Mucosa of descending colon (tissue), 3 donors: ENCODE measurements at regions not wholly inside any gene's neighbourhood (a gene's known extent, or its start where the extent isn't known, plus 50 kb on each side); places are given as distances from the start of the nearest gene placed in this dataset.

Experiments used
- ATAC-seq: fragments of 200-7000 bp; cut with Tn5 transposase; one replicate; pipeline ENCODE4 v1.9.1; 2020; ENCODE audit warnings: mild to moderate bottlenecking, moderate library complexity
- DNase-seq, 3 donors: peaks; one replicate each; pipeline ENCODE4 v3.0.0-alpha.2; 2020
- H3K36me3 ChIP-seq: fragments of 200-600 bp; one replicate; pipeline ENCODE4 v1.8.0; 2021; ENCODE audit warnings: low read depth, mild to moderate bottlenecking
- H3K4me1 ChIP-seq: fragments of 200-600 bp; one replicate; pipeline ENCODE4 v1.8.0; 2021; ENCODE audit warnings: low read depth, mild to moderate bottlenecking
- H3K4me3 ChIP-seq: fragments of 200-600 bp; one replicate; pipeline ENCODE4 v1.8.0; 2021; ENCODE audit warnings: mild to moderate bottlenecking
- H3K9me3 ChIP-seq: fragments of 200-600 bp; one replicate; pipeline ENCODE4 v1.8.0; 2021; ENCODE audit warnings: mild to moderate bottlenecking
- intact Hi-C, 2 donors: fragments of 100-400 bp; cut with DNase I in 1 of 2; cut with micrococcal nuclease in 1 of 2; formaldehyde crosslinking; loops; one replicate each; pipeline versions ENCODE4 v1.11.0 to v1.11.1; 2022; cut with DNase I, micrococcal nuclease
- TF ChIP-seq, protein P1 (sequence below): fragments of 200-600 bp; IDR thresholded peaks from one replicate; pipeline ENCODE4 v1.8.0; 2022; ENCODE audit warnings: antibody characterized with exemption, mild to moderate bottlenecking
- donor health status: DM: no; HTN: no; CAD: no; lungs with moderate emphysema.
- donor health status: DM: no; HTN: no; CAD: no.
- donor health status: DM: no; HTN: yes; CAD: no.

DNA sequence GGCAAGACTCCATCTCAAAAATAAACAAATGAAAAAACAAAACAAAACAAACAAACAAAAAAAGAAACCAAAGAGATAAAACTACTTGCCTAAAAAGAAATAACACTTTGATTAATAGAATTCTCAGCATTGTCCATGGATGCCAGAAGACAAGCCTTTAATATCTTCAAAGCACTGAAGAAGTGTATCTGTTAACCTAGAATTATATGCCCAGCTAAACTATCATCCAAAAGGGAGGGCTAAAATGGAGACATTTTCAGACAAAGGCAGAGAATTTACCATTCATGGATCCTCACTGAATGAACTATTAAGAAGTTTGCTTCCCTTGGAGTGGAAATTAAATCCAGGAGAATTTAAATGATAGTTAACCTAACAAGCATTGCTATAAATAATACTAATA, 130.1 kb upstream of the SEC14L1 start:
- no peak for ATAC-seq
- TF ChIP-seq, protein P1, sequence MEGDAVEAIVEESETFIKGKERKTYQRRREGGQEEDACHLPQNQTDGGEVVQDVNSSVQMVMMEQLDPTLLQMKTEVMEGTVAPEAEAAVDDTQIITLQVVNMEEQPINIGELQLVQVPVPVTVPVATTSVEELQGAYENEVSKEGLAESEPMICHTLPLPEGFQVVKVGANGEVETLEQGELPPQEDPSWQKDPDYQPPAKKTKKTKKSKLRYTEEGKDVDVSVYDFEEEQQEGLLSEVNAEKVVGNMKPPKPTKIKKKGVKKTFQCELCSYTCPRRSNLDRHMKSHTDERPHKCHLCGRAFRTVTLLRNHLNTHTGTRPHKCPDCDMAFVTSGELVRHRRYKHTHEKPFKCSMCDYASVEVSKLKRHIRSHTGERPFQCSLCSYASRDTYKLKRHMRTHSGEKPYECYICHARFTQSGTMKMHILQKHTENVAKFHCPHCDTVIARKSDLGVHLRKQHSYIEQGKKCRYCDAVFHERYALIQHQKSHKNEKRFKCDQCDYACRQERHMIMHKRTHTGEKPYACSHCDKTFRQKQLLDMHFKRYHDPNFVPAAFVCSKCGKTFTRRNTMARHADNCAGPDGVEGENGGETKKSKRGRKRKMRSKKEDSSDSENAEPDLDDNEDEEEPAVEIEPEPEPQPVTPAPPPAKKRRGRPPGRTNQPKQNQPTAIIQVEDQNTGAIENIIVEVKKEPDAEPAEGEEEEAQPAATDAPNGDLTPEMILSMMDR: no peak
- DNase-seq: no peak
- no peak overlapping the region for H3K4me3 ChIP-seq
- intact Hi-C loops: no loop called here
- H3K9me3 ChIP-seq: no peaks in the 10 kb centered on the region
- H3K4me1 ChIP-seq: no peaks in the 10 kb centered on the region
- H3K36me3 ChIP-seq: no peaks in the 10 kb centered on the region

DNA sequence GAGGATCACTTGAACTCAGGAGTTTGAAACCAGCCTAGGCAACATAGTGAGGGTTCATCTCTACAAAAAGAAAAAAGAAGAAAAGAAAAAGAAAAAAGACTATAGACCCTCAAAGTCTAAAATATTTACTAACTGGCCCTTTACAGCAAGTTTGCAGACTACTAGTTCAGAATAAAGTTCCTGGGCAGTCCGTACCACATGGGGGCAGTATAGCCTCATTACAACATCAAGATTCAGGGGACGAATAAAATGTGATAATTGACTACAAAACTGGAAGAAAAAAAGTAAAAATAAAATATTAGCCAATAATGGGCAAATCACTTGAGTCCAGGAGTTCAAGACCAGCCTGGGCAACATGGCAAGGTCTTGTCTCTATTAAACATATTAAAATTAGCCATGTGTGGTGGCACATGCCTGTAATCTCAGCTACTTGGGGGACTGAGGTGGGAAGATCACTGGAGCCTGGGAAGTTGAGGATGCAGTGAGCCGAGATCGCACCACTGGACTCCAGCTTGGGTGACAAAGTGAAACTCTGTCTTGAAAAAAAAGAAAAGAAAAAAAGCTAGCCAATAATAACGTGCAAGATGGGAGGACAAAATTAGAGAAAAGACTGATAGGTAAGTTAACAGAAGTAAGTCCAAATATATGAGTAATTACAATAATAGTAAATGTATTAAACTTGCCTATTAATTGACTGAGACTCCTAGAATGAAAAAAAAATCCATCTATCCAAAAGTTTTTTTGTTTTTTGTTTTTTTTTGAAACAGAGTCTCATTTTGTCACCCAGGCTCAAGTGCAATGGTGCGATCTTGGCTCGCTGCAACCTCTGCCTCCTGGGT, 129.4 kb upstream of the SEC14L1 start:
- ATAC-seq: no peak
- intact Hi-C loops: no loop called here
- Histone ChIP-seq H3K9me3 (no peaks in the 10 kb centered on the region), H3K36me3 (no peaks in the 10 kb centered on the region), H3K4me3 (no peak overlapping the region), H3K4me1 (no peaks in the 10 kb centered on the region)
- peak in 1 of 3 donors; percentile 80 for DNase-seq
- TF ChIP-seq, protein P1: peak; percentile 20

DNA sequence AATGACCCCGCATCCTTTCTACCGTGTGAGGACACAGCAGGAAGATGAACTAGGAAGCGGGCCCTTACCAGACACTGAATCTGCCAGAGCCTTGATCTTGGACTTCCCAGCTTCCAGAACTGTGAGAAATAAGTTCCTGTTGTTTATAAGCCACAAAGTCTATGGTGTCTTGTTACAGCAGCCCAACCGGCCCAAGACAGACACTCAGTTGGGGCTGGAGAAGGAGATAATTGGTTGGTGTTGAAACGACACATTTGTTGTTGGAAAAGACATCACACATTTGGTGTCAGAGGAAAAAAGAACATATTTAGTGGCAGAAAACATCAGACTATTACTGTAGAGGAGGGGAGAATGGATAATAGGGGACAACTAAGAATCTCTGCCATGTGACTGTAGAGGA, 122.3 kb upstream of the SEC14L1 start:
- H3K9me3 ChIP-seq: no peaks in the 10 kb centered on the region
- no peak overlapping the region for H3K4me3 ChIP-seq
- intact Hi-C loops: no loop called here
- TF ChIP-seq, protein P1: no peak
- no peaks in the 10 kb centered on the region for H3K4me1 ChIP-seq
- ATAC-seq: no peak
- no peak for DNase-seq
- H3K36me3 ChIP-seq: no peaks in the 10 kb centered on the region

DNA sequence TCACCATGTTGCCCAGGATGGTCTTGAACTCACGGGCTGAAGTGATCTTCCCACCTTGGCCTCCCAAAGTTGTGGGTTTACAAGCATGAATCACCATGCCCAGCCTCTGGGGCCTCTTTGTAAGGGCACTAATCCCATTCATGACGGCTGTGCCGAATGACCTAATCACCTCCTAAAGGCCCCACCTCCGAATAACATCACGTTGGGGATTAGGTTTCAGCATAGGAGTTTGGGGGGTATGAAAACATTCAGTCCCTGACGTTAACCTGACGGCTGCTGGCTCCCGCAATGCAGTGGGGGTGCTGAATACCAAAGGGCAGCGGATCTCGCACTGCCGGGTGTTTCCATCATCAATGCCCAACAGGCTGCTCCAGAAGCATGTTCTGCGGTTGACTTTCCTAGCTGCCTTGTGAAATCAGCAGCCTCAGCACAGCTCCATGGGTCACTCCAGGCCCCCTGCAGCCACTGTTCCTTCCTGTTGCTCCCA, 120.8 kb upstream of the SEC14L1 start:
- TF ChIP-seq, protein P1: no peak
- H3K4me3 ChIP-seq: no peak overlapping the region
- H3K4me1 ChIP-seq: no peaks in the 10 kb centered on the region
- ATAC-seq (no peak), DNase-seq (no peak)
- no peaks in the 10 kb centered on the region for H3K36me3 ChIP-seq
- intact Hi-C loops: no loop called here
- H3K9me3 ChIP-seq: no peaks in the 10 kb centered on the region

DNA sequence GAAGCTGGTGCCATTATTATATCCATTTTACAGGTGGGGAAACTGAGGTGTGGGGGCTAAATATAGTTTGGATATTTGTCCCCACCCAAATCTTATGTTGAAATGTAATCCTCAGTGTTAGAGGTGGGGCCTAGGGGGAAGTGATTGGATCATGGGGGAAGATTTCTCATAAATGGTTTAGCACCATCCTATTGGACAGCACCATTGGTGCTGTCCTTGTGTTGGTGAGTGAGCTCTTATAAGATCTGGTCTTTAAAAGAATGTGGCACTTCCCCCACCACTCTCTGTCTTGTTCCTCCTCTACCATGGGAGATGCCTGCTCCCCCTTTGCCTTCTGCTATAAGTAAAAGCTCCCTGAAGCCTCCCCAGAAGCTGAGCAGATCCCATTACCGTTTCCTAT, 119.8 kb upstream of the SEC14L1 start:
- Histone ChIP-seq H3K4me1 (no peaks in the 10 kb centered on the region), H3K9me3 (no peaks in the 10 kb centered on the region), H3K4me3 (no peak overlapping the region), H3K36me3 (no peaks in the 10 kb centered on the region)
- no peak for ATAC-seq
- TF ChIP-seq, protein P1: no peak
- intact Hi-C loops: no loop called here
- DNase-seq: no peak
